PC-9 (cell line): ENCODE measurements at regions not wholly inside any gene's neighbourhood (a gene's known extent, or its start where the extent isn't known, plus 50 kb on each side); places are given as distances from the start of the nearest gene placed in this dataset.

ENCODE experiments used
- EZH2 ChIP-seq: fragments of 200-600 bp; sonication (generic); IDR thresholded peaks from 2 replicates; pipeline ENCODE4 v1.8.0; 2017; ENCODE audit warnings: antibody characterized with exemption, low read depth
- TF ChIP-seq, protein P1 (sequence below): fragments of 200-600 bp; sonication (generic); conservative IDR thresholded peaks from 2 replicates; pipeline ENCODE4 v1.6.1; 2017; ENCODE audit warnings: mixed run types, antibody characterized with exemption, mild to moderate bottlenecking, moderate library complexity

DNA sequence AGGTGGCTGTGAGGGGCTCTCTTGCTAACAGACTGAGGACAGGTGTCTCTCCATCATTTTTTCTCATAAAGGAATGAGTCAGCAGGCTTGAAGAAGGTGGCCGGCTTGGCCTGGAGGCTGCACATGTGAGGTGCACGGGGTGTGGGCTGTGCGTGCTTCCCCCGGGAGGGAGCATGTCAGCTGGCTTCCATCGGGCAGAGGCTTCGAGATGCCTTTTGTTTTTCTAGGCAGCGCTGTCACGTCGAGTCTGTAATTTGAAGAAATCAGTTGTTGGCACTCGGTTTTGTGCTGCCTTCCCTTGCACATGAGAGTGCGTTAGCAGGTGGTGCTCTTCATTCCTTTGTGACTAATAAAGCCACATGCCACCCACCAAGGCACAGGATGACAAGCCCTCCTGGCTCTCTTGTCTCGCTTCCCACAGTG lies 89.7 kb downstream of the NPIPB11 start:
- TF ChIP-seq, protein P1, sequence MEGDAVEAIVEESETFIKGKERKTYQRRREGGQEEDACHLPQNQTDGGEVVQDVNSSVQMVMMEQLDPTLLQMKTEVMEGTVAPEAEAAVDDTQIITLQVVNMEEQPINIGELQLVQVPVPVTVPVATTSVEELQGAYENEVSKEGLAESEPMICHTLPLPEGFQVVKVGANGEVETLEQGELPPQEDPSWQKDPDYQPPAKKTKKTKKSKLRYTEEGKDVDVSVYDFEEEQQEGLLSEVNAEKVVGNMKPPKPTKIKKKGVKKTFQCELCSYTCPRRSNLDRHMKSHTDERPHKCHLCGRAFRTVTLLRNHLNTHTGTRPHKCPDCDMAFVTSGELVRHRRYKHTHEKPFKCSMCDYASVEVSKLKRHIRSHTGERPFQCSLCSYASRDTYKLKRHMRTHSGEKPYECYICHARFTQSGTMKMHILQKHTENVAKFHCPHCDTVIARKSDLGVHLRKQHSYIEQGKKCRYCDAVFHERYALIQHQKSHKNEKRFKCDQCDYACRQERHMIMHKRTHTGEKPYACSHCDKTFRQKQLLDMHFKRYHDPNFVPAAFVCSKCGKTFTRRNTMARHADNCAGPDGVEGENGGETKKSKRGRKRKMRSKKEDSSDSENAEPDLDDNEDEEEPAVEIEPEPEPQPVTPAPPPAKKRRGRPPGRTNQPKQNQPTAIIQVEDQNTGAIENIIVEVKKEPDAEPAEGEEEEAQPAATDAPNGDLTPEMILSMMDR, result no peak
- TF ChIP-seq EZH2, result no peak
